SK-N-SH treated with all-trans-retinoic acid at 6 μM for 48 hours (cell line): ENCODE measurements at regions not wholly inside any gene's neighbourhood (a gene's known extent, or its start where the extent isn't known, plus 50 kb on each side); places are given as distances from the start of the nearest gene placed in this dataset.

Source experiments
- BACH2 ChIP-seq: fragments of 250-450 bp; sonication (Bioruptor Pico); IDR thresholded peaks from 2 replicates; pipeline ENCODE4 v1.9.0; 2021; ENCODE audit warnings: mild to moderate bottlenecking, borderline replicate concordance
- ESRRG ChIP-seq: fragments of 250-450 bp; sonication (Bioruptor Pico); IDR thresholded peaks from 2 replicates; pipeline ENCODE4 v1.6.1; 2021; ENCODE audit warnings: mild to moderate bottlenecking
- OSR1 ChIP-seq: fragments of 250-450 bp; sonication (Bioruptor Pico); IDR thresholded peaks from 2 replicates; pipeline ENCODE4 v1.8.0; 2022; ENCODE audit warnings: moderate library complexity, mild to moderate bottlenecking, inconsistent platforms
- SNAI2 ChIP-seq: fragments of 250-450 bp; sonication (Bioruptor Pico); IDR thresholded peaks from 2 replicates; pipeline ENCODE4 v1.5.0; 2020; ENCODE audit warnings: mild to moderate bottlenecking, moderate library complexity
- ZC3H10 ChIP-seq: fragments of 250-450 bp; sonication (Bioruptor Pico); IDR thresholded peaks from 2 replicates; pipeline ENCODE4 v1.5.1; 2021; ENCODE audit warnings: mild to moderate bottlenecking, moderate library complexity
- ZFP3 ChIP-seq: fragments of 250-450 bp; sonication (Bioruptor Pico); IDR thresholded peaks from 2 replicates; pipeline ENCODE4 v1.5.0; 2020; ENCODE audit warnings: mild to moderate bottlenecking, moderate library complexity
- ZFP30 ChIP-seq: fragments of 450-650 bp; formaldehyde crosslinking; IDR thresholded peaks from 2 replicates; pipeline ENCODE4 v1.5.0; 2022; ENCODE audit warnings: mild to moderate bottlenecking, moderate library complexity
- ZNF565 ChIP-seq: fragments of 450-650 bp; formaldehyde crosslinking; conservative IDR thresholded peaks from 2 replicates; pipeline ENCODE4 v1.5.0; 2020; ENCODE audit warnings: low read depth, mild to moderate bottlenecking, moderate library complexity
- ZNF70 ChIP-seq: fragments of 450-650 bp; formaldehyde crosslinking; IDR thresholded peaks from 2 replicates; pipeline ENCODE4 v1.5.0; 2020; ENCODE audit warnings: mild to moderate bottlenecking, moderate library complexity
- TF ChIP-seq, protein P1 (sequence below): fragments of 250-450 bp; sonication (Bioruptor Pico); IDR thresholded peaks from 2 replicates; pipeline ENCODE4 v1.8.0; 2020; ENCODE audit warnings: mild to moderate bottlenecking, moderate library complexity, borderline replicate concordance

- TF ChIP-seq ZFP30 = no peak
- TF ChIP-seq ZFP3 = no peak
- TF ChIP-seq, protein P1, sequence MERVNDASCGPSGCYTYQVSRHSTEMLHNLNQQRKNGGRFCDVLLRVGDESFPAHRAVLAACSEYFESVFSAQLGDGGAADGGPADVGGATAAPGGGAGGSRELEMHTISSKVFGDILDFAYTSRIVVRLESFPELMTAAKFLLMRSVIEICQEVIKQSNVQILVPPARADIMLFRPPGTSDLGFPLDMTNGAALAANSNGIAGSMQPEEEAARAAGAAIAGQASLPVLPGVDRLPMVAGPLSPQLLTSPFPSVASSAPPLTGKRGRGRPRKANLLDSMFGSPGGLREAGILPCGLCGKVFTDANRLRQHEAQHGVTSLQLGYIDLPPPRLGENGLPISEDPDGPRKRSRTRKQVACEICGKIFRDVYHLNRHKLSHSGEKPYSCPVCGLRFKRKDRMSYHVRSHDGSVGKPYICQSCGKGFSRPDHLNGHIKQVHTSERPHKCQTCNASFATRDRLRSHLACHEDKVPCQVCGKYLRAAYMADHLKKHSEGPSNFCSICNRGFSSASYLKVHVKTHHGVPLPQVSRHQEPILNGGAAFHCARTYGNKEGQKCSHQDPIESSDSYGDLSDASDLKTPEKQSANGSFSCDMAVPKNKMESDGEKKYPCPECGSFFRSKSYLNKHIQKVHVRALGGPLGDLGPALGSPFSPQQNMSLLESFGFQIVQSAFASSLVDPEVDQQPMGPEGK (CRISPR knock-in tag) = no peak
- no peak for TF ChIP-seq ZC3H10
- TF ChIP-seq SNAI2 (CRISPR knock-in tag) = no peak
- no peak for TF ChIP-seq ZNF70 (CRISPR knock-in tag)
- TF ChIP-seq ESRRG = no peak
- no peak for TF ChIP-seq ZNF565 (CRISPR knock-in tag)
- no peak for TF ChIP-seq OSR1
- no peak for TF ChIP-seq BACH2
These were observed 369.6 kb upstream of the RORA start for GRCh38 chr15:61598655-61599054.
